Aorta (tissue), 5 donors: ENCODE measurements at regions not wholly inside any gene's neighbourhood (a gene's known extent, or its start where the extent isn't known, plus 50 kb on each side); places are given as distances from the start of the nearest gene placed in this dataset.

Experiments
- ATAC-seq: fragments of 200-7000 bp; cut with Tn5 transposase; one replicate; pipeline ENCODE4 v1.9.1; 2022; ENCODE audit warnings: moderate library complexity; ENCODE audit not compliant: low FRiP score
- DNase-seq, 2 donors: peaks; one replicate each; pipeline ENCODE4 v3.0.0-alpha.2; 2020
- H3K27ac ChIP-seq, 2 donors: one replicate each; pipeline ENCODE4 v1.5.1; 2013; ENCODE audit warnings: low read length in 2 of 2, mild to moderate bottlenecking in 2 of 2, moderate library complexity in 2 of 2, control low read depth in 1 of 2, inconsistent platforms in 1 of 2, low read depth in 1 of 2
- H3K27me3 ChIP-seq, 2 donors: one replicate each; pipeline ENCODE4 v1.6.1; 2013; ENCODE audit warnings: control low read depth in 1 of 2, low read length in 1 of 2, mild to moderate bottlenecking in 1 of 2, moderate library complexity in 1 of 2; ENCODE audit not compliant: insufficient read depth in 2 of 2, control insufficient read depth in 1 of 2
- H3K36me3 ChIP-seq, 2 donors: one replicate each; pipeline ENCODE4 v1.6.1; 2013; ENCODE audit warnings: control low read depth in 1 of 2, low read length in 1 of 2, mild to moderate bottlenecking in 1 of 2; ENCODE audit not compliant: insufficient read depth in 2 of 2, control insufficient read depth in 1 of 2
- H3K4me1 ChIP-seq, 2 donors: one replicate each; pipeline ENCODE4 v1.6.1; 2013; ENCODE audit warnings: low read length in 2 of 2, control low read depth in 1 of 2, mild to moderate bottlenecking in 1 of 2, moderate library complexity in 1 of 2; ENCODE audit not compliant: insufficient read depth in 2 of 2, control insufficient read depth in 1 of 2
- H3K4me3 ChIP-seq, 2 donors: one replicate each; pipeline ENCODE4 v1.5.1; 2013; ENCODE audit warnings: low read length in 2 of 2, control low read depth in 1 of 2, mild to moderate bottlenecking in 1 of 2
- H3K9me3 ChIP-seq: one replicate; pipeline ENCODE4 v1.6.1; 2013; ENCODE audit warnings: mild to moderate bottlenecking, low read length; ENCODE audit not compliant: control insufficient read depth
- WGBS, 2 donors: extraction: QIAGEN DNeasy Blood & Tissue Kit; methylation state at CpG; one replicate each; pipeline ENCODE4 v1.1.7; 2013; 5-methylcytosine and 5-hydroxymethylcytosine counted together
- intact Hi-C, 2 donors: fragments of 100-400 bp; cut with DNase I; formaldehyde crosslinking; loops; one replicate each; pipeline versions ENCODE4 v1.14.2 to v1.15.0; 2022
- donor health status: healthy with polysubstance abuse.
- donor health status: Bipolar disorder and iron deficiency.
- donor health status: DM: no; HTN: no; CAD: no.
- donor health status: DM: no; HTN: no; CAD: no.
- donor health status: DM: yes; HTN: yes; CAD: no.

GRCh38 chr4:166153548-166153947, 280.5 kb downstream of the TLL1 start:
- no peak for DNase-seq
- Histone ChIP-seq H3K27ac (no peak overlapping the region), H3K36me3 (no peaks in the 10 kb centered on the region), H3K4me1 (no peaks in the 10 kb centered on the region), H3K4me3 (no peak overlapping the region), H3K9me3 (no peaks in the 10 kb centered on the region), H3K27me3 (no peaks in the 10 kb centered on the region)
- intact Hi-C loops, result no loop called here
- ATAC-seq, result peak; percentile 63

DNA sequence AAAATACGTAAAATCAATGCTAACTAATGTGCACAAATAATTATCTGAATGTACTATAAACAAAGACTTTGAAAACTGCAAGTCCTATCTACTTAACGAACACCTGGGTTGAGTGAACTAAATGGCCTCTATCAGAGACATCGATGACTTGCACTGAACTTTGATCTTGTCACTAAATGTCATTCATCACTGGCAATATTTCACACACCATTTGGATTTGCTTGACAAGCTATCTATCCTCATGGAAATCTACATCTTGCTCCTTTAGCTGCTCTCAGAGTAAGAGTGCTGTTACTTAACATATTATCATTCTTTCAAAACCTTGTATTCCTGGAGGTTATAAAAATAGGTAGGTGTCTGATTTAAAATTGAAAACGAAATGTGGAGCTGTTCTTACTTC, 289.3 kb downstream of the TLL1 start:
- intact Hi-C loops, result loop anchor here in 1 of 2 donors (10.0 kb wide), 1 partner anchor 1462 kb away; no protein-coding TSS in a partner anchor
- Histone ChIP-seq H3K9me3 (no peaks in the 10 kb centered on the region), H3K4me3 (no peak overlapping the region), H3K27me3 (no peaks in the 10 kb centered on the region), H3K4me1 (no peaks in the 10 kb centered on the region), H3K27ac (no peak overlapping the region), H3K36me3 (no peaks in the 10 kb centered on the region)
- ATAC-seq (no peak), DNase-seq (no peak)
- 44 to 57% methylated on average over 4 of the region's 4 CpGs for WGBS, 2 donors

- Histone ChIP-seq H3K9me3 (no peaks in the 10 kb centered on the region), H3K27ac (no peak overlapping the region), H3K4me1 (no peaks in the 10 kb centered on the region), H3K27me3 (no peaks in the 10 kb centered on the region), H3K36me3 (no peaks in the 10 kb centered on the region), H3K4me3 (no peak overlapping the region)
- no peak for DNase-seq
- intact Hi-C loops, result loop anchor here (2.0 to 10.0 kb wide), 3 partner anchors 427 to 1459 kb away; no protein-coding TSS in a partner anchor
- WGBS, 2 donors, result 0 to 3% methylated on average over 7 of the region's 7 CpGs
- ATAC-seq, result peak; percentile 73
Measured at GRCh38 chr4:166165829-166166420, 292.9 kb downstream of the TLL1 start.

GRCh38 chr4:166169111-166169510, 296.1 kb downstream of the TLL1 start:
- Histone ChIP-seq H3K27me3 (no peaks in the 10 kb centered on the region), H3K36me3 (no peaks in the 10 kb centered on the region), H3K4me1 (no peaks in the 10 kb centered on the region), H3K27ac (no peak overlapping the region), H3K4me3 (no peak overlapping the region), H3K9me3 (peaks cover 2% of the 10 kb centered on the region)
- intact Hi-C loops, result loop anchor here in 1 of 2 donors (10.0 kb wide), 1 partner anchor 1456 kb away; no protein-coding TSS in a partner anchor
- no peak for DNase-seq
- no peak for ATAC-seq
- WGBS, 2 donors, result 52 to 55% methylated on average over 3 of the region's 3 CpGs

DNA sequence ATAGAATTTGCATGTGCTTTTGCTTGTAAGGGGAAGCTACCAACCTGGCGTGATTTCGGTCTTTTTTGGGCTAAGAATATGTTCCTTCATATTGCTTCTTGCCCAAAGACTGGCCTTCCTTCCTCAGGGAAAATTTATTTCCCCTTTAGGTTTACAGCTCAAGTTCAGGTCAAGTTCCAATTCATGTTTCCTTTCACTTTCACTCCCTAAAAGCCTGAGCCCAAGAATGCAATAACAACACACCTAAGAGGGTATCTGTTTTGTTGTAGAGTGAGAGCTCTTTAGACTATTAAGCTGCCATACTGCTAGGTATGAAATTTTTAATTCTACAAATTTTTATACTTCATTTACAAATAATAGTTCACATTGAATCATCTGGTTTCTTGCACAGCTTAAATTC, 299.6 kb downstream of the TLL1 start:
- no peaks in the 10 kb centered on the region for H3K36me3 ChIP-seq
- WGBS, 2 donors, result 37 to 72% methylated on average over 2 of the region's 2 CpGs
- no peaks in the 10 kb centered on the region for H3K4me1 ChIP-seq
- no peak overlapping the region for H3K27ac ChIP-seq
- intact Hi-C loops, result no loop called here
- no peak for ATAC-seq
- peaks cover 4% of the 10 kb centered on the region for H3K9me3 ChIP-seq
- no peak overlapping the region for H3K4me3 ChIP-seq
- DNase-seq, result no peak
- no peaks in the 10 kb centered on the region for H3K27me3 ChIP-seq

- Histone ChIP-seq H3K27me3 (no peaks in the 10 kb centered on the region), H3K27ac (no peak overlapping the region), H3K36me3 (no peaks in the 10 kb centered on the region), H3K9me3 (peaks cover 4% of the 10 kb centered on the region), H3K4me3 (no peak overlapping the region), H3K4me1 (no peaks in the 10 kb centered on the region)
- DNase-seq (no peak), ATAC-seq (no peak)
- 71 to 80% methylated on average over 4 of the region's 4 CpGs for WGBS, 2 donors
- intact Hi-C loops, result no loop called here
Measured at GRCh38 chr4:166174717-166175490, 301.9 kb downstream of the TLL1 start.

DNA sequence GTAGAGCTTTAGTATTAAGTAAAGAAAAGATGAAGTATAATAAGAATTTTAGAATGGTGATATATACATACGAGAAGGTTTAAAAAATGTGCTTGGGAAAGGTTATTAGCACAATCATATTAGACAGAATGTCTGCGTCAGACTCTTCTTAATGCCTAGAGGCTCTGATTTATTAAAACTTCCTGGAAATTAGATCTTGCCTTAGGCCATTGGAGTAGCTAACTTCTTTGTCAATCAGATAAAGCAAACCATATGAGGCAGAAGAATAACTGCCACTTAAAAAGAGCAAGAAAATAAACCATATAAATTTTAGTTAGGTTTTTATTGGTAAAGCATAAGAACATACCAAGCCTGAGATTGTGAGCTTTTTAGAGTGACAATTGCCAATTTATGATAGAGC, 309.1 kb downstream of the TLL1 start:
- H3K27me3 ChIP-seq, result no peaks in the 10 kb centered on the region
- WGBS, 2 donors, result 60 to 67% methylated on average over 2 of the region's 2 CpGs
- no peaks in the 10 kb centered on the region for H3K4me1 ChIP-seq
- intact Hi-C loops, result no loop called here
- H3K4me3 ChIP-seq, result no peak overlapping the region
- H3K9me3 ChIP-seq, result no peaks in the 10 kb centered on the region
- no peak overlapping the region for H3K27ac ChIP-seq
- no peaks in the 10 kb centered on the region for H3K36me3 ChIP-seq
- no peak for DNase-seq
- ATAC-seq, result no peak

- Histone ChIP-seq H3K4me1 (no peaks in the 10 kb centered on the region), H3K27me3 (no peaks in the 10 kb centered on the region), H3K9me3 (no peaks in the 10 kb centered on the region), H3K27ac (no peak overlapping the region), H3K4me3 (no peak overlapping the region), H3K36me3 (no peaks in the 10 kb centered on the region)
- intact Hi-C loops, result no loop called here
- DNase-seq, result no peak
- no peak for ATAC-seq
Measured at GRCh38 chr4:166195101-166195500, 322.1 kb downstream of the TLL1 start.

DNA sequence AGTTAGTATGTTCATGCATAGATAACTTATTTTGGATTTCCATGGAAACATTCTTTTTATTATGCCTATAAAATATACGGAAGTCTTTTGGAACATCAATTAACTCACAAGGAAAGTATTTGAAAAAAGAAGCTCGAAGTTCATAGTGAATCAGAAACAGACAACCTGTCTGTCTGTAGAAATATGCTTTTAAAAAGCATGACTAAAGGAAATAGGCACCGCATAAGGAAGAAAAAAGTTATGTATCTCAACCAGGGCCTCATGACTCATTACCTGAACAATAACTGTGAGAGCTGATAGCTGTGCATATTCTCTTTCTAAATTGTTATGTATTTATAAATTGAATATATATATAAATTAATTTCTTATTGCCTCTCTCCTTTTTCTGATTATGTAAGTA, 324.1 kb downstream of the TLL1 start:
- intact Hi-C loops, result no loop called here
- DNase-seq (no peak), ATAC-seq (no peak)
- H3K4me1 ChIP-seq, result no peaks in the 10 kb centered on the region
- H3K9me3 ChIP-seq, result no peaks in the 10 kb centered on the region
- H3K27ac ChIP-seq, result no peak overlapping the region
- no peak overlapping the region for H3K4me3 ChIP-seq
- H3K27me3 ChIP-seq, result no peaks in the 10 kb centered on the region
- H3K36me3 ChIP-seq, result no peaks in the 10 kb centered on the region
- WGBS, 2 donors, result 71 to 77% methylated on average over 3 of the region's 3 CpGs
